Gastroesophageal sphincter (tissue), 3 donors: ENCODE measurements at regions not wholly inside any gene's neighbourhood (a gene's known extent, or its start where the extent isn't known, plus 50 kb on each side); places are given as distances from the start of the nearest gene placed in this dataset.

ENCODE experiments used
- POLR2A ChIP-seq, 2 donors: fragments of 450-650 bp; IDR thresholded peaks; one replicate each; pipeline ENCODE4 v1.6.1; 2017; ENCODE audit warnings: antibody characterized with exemption in 2 of 2, mild to moderate bottlenecking in 2 of 2, moderate library complexity in 1 of 2
- TF ChIP-seq, protein P1 (sequence below), 4 experiments: fragments of 200-600 bp in 2 of 4; fragments of 450-650 bp in 2 of 4; sonication (generic) in 1 of 4; IDR thresholded peaks; one replicate each; pipeline ENCODE4 v1.5.1; 2017 to 2019; ENCODE audit warnings: antibody characterized with exemption in 4 of 4, mild to moderate bottlenecking in 2 of 4, moderate library complexity in 2 of 4

DNA sequence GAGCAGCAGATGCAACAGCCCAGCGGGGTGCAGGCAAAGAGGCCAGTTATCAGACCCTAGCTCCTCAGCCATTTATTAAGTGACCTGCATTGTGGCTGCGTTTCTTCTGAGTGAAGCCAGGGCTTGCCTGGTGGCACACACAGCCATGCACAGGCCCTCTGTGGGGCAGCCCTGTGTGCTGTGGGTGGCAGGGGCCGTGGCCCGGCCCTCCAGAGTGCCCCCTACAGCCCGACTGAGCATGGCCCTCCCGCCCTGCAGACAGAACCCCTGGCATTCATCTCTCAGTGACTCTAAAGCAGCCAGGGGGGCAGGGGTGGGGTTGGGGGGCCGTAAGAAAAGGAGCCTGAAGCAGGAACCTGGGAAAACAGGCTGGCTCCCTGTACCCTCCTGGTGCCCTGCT lies 226.0 kb upstream of the PWP1 start:
- TF ChIP-seq, protein P1, sequence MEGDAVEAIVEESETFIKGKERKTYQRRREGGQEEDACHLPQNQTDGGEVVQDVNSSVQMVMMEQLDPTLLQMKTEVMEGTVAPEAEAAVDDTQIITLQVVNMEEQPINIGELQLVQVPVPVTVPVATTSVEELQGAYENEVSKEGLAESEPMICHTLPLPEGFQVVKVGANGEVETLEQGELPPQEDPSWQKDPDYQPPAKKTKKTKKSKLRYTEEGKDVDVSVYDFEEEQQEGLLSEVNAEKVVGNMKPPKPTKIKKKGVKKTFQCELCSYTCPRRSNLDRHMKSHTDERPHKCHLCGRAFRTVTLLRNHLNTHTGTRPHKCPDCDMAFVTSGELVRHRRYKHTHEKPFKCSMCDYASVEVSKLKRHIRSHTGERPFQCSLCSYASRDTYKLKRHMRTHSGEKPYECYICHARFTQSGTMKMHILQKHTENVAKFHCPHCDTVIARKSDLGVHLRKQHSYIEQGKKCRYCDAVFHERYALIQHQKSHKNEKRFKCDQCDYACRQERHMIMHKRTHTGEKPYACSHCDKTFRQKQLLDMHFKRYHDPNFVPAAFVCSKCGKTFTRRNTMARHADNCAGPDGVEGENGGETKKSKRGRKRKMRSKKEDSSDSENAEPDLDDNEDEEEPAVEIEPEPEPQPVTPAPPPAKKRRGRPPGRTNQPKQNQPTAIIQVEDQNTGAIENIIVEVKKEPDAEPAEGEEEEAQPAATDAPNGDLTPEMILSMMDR (IDR thresholded peaks at IDR 0.05): no peak
- TF ChIP-seq POLR2A (IDR thresholded peaks at IDR 0.05): no peak
